HEK293 (cell line): ENCODE measurements at regions not wholly inside any gene's neighbourhood (a gene's known extent, or its start where the extent isn't known, plus 50 kb on each side); places are given as distances from the start of the nearest gene placed in this dataset.

Experiments used
- CTCF ChIA-PET: fragments of 350-600 bp; formaldehyde crosslinking; extraction: SDS; loops from one replicate; lab custom pipeline; 2021; ENCODE audit warnings: antibody characterized with exemption; lab: Yijun Ruan, JAX
- POLR2A ChIA-PET: fragments of 300-600 bp; formaldehyde crosslinking; extraction: SDS; loops from one replicate; lab custom pipeline; 2020; ENCODE audit warnings: antibody characterized with exemption, inconsistent platforms; lab: Yijun Ruan, JAX
- H3K27ac ChIP-seq: fragments of 200-500 bp; sonication (Bioruptor generic); 2 replicates; pipeline ENCODE4 v1.5.1; 2014; ENCODE audit warnings: low read depth, low read length, control low read depth, inconsistent platforms; ENCODE audit errors: extremely low read depth
- H3K36me3 ChIP-seq, 2 experiments: fragments of 200-500 bp in 1 of 2; sonication (Bioruptor generic) in 1 of 2; 1 replicate in 1 of 2; 2 replicates in 1 of 2; pipeline ENCODE4 v1.5.1; 2014 to 2017; ENCODE audit warnings: inconsistent platforms in 2 of 2, low read length in 2 of 2; ENCODE audit not compliant: control insufficient read depth in 2 of 2, insufficient read depth in 1 of 2
- H3K4me1 ChIP-seq: fragments of 200-500 bp; sonication (Bioruptor generic); 2 replicates; pipeline ENCODE4 v1.5.1; 2014; ENCODE audit warnings: mild to moderate bottlenecking, low read length, inconsistent platforms; ENCODE audit not compliant: control insufficient read depth, insufficient read depth
- H3K4me3 ChIP-seq: 2 replicates; pipeline ENCODE4 v1.5.1; 2011; ENCODE audit warnings: low read depth, mild to moderate bottlenecking, control low read depth, low read length, moderate library complexity
- H3K9me3 ChIP-seq: fragments of 200-500 bp; sonication (Bioruptor generic); 2 replicates; pipeline ENCODE4 v1.5.1; 2014; ENCODE audit warnings: low read depth, low read length, inconsistent platforms; ENCODE audit not compliant: control insufficient read depth, insufficient read depth
- INSM2 ChIP-seq: fragments of 450-650 bp; formaldehyde crosslinking; IDR thresholded peaks from 2 replicates; pipeline ENCODE4 v1.5.1; 2016; ENCODE audit warnings: missing biosample characterization, missing genetic modification characterization
- SP3 ChIP-seq: fragments of 450-650 bp; formaldehyde crosslinking; IDR thresholded peaks from 2 replicates; pipeline ENCODE4 v1.5.1; 2016; ENCODE audit warnings: missing biosample characterization, missing genetic modification characterization
- ZBTB49 ChIP-seq: fragments of 450-650 bp; formaldehyde crosslinking; IDR thresholded peaks from 2 replicates; pipeline ENCODE4 v1.5.1; 2016; ENCODE audit warnings: missing biosample characterization, missing genetic modification characterization, low read depth
- ZIC2 ChIP-seq: fragments of 450-650 bp; formaldehyde crosslinking; IDR thresholded peaks from 2 replicates; pipeline ENCODE4 v1.5.1; 2016; ENCODE audit warnings: missing biosample characterization, missing genetic modification characterization
- ZNF146 ChIP-seq: fragments of 450-650 bp; formaldehyde crosslinking; IDR thresholded peaks from 2 replicates; pipeline ENCODE4 v1.5.1; 2016; ENCODE audit warnings: missing biosample characterization, missing genetic modification characterization
- ZNF174 ChIP-seq: fragments of 450-650 bp; formaldehyde crosslinking; IDR thresholded peaks from 2 replicates; pipeline ENCODE4 v1.5.0; 2017; ENCODE audit warnings: missing biosample characterization, mild to moderate bottlenecking, missing genetic modification characterization
- ZNF19 ChIP-seq: fragments of 450-650 bp; formaldehyde crosslinking; IDR thresholded peaks from 2 replicates; pipeline ENCODE4; 2016; ENCODE audit warnings: missing biosample characterization, missing genetic modification characterization, low read depth
- ZNF394 ChIP-seq: fragments of 450-650 bp; formaldehyde crosslinking; IDR thresholded peaks from 2 replicates; pipeline ENCODE4 v1.5.1; 2016; ENCODE audit warnings: missing biosample characterization, missing genetic modification characterization, mild to moderate bottlenecking, moderate library complexity, borderline replicate concordance
- ZNF398 ChIP-seq: fragments of 450-650 bp; formaldehyde crosslinking; IDR thresholded peaks from 2 replicates; pipeline ENCODE4 v1.5.1; 2017; ENCODE audit warnings: missing biosample characterization, missing genetic modification characterization
- ZNF416 ChIP-seq: fragments of 450-650 bp; formaldehyde crosslinking; IDR thresholded peaks from 2 replicates; pipeline ENCODE4 v1.5.1; 2016; ENCODE audit warnings: missing biosample characterization, missing genetic modification characterization
- ZNF501 ChIP-seq: fragments of 450-650 bp; formaldehyde crosslinking; IDR thresholded peaks from 2 replicates; pipeline ENCODE4 v1.5.1; 2016; ENCODE audit warnings: missing biosample characterization, missing genetic modification characterization
- ZNF548 ChIP-seq: fragments of 450-650 bp; formaldehyde crosslinking; IDR thresholded peaks from 2 replicates; pipeline ENCODE4 v1.5.1; 2016; ENCODE audit warnings: missing biosample characterization, missing genetic modification characterization
- ZNF777 ChIP-seq: fragments of 450-650 bp; formaldehyde crosslinking; IDR thresholded peaks from 2 replicates; pipeline ENCODE4 v1.5.1; 2017; ENCODE audit warnings: missing biosample characterization, missing genetic modification characterization, borderline replicate concordance
- ZNF785 ChIP-seq: fragments of 450-650 bp; formaldehyde crosslinking; IDR thresholded peaks from 2 replicates; pipeline ENCODE4 v1.5.1; 2016; ENCODE audit warnings: missing biosample characterization, missing genetic modification characterization
- TF ChIP-seq, protein P1 (sequence below): fragments of 450-650 bp; formaldehyde crosslinking; IDR thresholded peaks from 2 replicates; pipeline ENCODE4 v1.5.1; 2016; ENCODE audit warnings: missing biosample characterization, missing genetic modification characterization
- TF ChIP-seq, protein P2 (sequence below): fragments of 450-650 bp; formaldehyde crosslinking; IDR thresholded peaks from 2 replicates; pipeline ENCODE4 v1.5.1; 2016; ENCODE audit warnings: missing biosample characterization, missing genetic modification characterization

- CTCF ChIA-PET: no interaction called here
- TF ChIP-seq SP3 (no peak), ZIC2 (tag by site-specific recombination) (peak; percentile 36; the same call in 1 of the 2 replicates), ZNF398 (tag by site-specific recombination) (no peak)
- POLR2A ChIA-PET: no interaction called here
Measured at GRCh38 chr20:22663528-22664025, 79.2 kb upstream of the FOXA2 start.

GRCh38 chr20:22667198-22667597, 82.8 kb upstream of the FOXA2 start:
- ChIA-PET CTCF (interaction anchor here (1.2 kb wide), 1 partner anchor 16 kb away, joined by 5 read pairs; no protein-coding TSS in a partner anchor), POLR2A (no interaction called here)
- no peak overlapping the region for H3K27ac ChIP-seq
- no peaks in the 10 kb centered on the region for H3K36me3 ChIP-seq
- H3K9me3 ChIP-seq: no peaks in the 10 kb centered on the region
- no peak for TF ChIP-seq ZNF19 (tag by site-specific recombination)
- no peak for TF ChIP-seq ZNF785 (tag by site-specific recombination)
- no peak for TF ChIP-seq ZNF548
- TF ChIP-seq, protein P1, sequence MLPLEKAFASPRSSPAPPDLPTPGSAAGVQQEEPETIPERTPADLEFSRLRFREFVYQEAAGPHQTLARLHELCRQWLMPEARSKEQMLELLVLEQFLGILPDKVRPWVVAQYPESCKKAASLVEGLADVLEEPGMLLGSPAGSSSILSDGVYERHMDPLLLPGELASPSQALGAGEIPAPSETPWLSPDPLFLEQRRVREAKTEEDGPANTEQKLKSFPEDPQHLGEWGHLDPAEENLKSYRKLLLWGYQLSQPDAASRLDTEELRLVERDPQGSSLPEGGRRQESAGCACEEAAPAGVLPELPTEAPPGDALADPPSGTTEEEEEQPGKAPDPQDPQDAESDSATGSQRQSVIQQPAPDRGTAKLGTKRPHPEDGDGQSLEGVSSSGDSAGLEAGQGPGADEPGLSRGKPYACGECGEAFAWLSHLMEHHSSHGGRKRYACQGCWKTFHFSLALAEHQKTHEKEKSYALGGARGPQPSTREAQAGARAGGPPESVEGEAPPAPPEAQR (tag by site-specific recombination): no peak
- TF ChIP-seq INSM2 (tag by site-specific recombination): no peak
- no peak for TF ChIP-seq ZNF394 (tag by site-specific recombination)
- TF ChIP-seq, protein P2, sequence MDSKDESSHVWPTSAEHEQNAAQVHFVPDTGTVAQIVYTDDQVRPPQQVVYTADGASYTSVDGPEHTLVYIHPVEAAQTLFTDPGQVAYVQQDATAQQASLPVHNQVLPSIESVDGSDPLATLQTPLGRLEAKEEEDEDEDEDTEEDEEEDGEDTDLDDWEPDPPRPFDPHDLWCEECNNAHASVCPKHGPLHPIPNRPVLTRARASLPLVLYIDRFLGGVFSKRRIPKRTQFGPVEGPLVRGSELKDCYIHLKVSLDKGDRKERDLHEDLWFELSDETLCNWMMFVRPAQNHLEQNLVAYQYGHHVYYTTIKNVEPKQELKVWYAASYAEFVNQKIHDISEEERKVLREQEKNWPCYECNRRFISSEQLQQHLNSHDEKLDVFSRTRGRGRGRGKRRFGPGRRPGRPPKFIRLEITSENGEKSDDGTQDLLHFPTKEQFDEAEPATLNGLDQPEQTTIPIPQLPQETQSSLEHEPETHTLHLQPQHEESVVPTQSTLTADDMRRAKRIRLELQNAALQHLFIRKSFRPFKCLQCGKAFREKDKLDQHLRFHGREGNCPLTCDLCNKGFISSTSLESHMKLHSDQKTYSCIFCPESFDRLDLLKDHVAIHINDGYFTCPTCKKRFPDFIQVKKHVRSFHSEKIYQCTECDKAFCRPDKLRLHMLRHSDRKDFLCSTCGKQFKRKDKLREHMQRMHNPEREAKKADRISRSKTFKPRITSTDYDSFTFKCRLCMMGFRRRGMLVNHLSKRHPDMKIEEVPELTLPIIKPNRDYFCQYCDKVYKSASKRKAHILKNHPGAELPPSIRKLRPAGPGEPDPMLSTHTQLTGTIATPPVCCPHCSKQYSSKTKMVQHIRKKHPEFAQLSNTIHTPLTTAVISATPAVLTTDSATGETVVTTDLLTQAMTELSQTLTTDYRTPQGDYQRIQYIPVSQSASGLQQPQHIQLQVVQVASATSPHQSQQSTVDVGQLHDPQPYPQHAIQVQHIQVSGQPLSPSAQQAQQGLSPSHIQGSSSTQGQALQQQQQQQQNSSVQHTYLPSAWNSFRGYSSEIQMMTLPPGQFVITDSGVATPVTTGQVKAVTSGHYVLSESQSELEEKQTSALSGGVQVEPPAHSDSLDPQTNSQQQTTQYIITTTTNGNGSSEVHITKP (tag by site-specific recombination): no peak
- TF ChIP-seq ZNF416: no peak
- no peak for TF ChIP-seq ZNF174
- no peak for TF ChIP-seq ZNF146 (tag by site-specific recombination)
- TF ChIP-seq ZBTB49 (tag by site-specific recombination): no peak
- TF ChIP-seq ZNF777 (tag by site-specific recombination): no peak
- TF ChIP-seq ZNF501 (tag by site-specific recombination): no peak
- TF ChIP-seq, all 188 proteins: peak for 0
- H3K4me1 ChIP-seq: no peaks in the 10 kb centered on the region
- H3K4me3 ChIP-seq: no peak overlapping the region

More at GRCh38 chr20:22663528-22664025, 79.2 kb upstream of the FOXA2 start:
- H3K9me3 ChIP-seq: no peaks in the 10 kb centered on the region
- H3K4me3 ChIP-seq: no peak overlapping the region
- no peaks in the 10 kb centered on the region for H3K4me1 ChIP-seq
- H3K27ac ChIP-seq: no peak overlapping the region
- no peaks in the 10 kb centered on the region for H3K36me3 ChIP-seq
